H1 (cell line): ENCODE measurements at regions not wholly inside any gene's neighbourhood (a gene's known extent, or its start where the extent isn't known, plus 50 kb on each side); places are given as distances from the start of the nearest gene placed in this dataset.

Experiments used
- CTCF ChIP-seq, 3 experiments: IDR thresholded peaks; 1 replicate in 2 of 3; 2 replicates in 1 of 3; pipeline versions ENCODE4 v1.5.1 to v1.6.1; 2011; ENCODE audit warnings: low read length in 3 of 3, mild to moderate bottlenecking in 3 of 3, inconsistent platforms in 2 of 3, low read depth in 1 of 3, moderate library complexity in 1 of 3; ENCODE audit not compliant: insufficient read depth in 1 of 3; ENCODE audit errors: control extremely low read depth in 1 of 3
- SIX5 ChIP-seq: IDR thresholded peaks from 2 replicates; pipeline ENCODE4 v1.6.1; 2011; ENCODE audit warnings: mild to moderate bottlenecking, low read depth, low read length
- TAF7 ChIP-seq: optimal IDR thresholded peaks from 2 replicates; pipeline ENCODE3; 2011; ENCODE audit warnings: low read depth, mild to moderate bottlenecking, inconsistent platforms, low read length, moderate library complexity, borderline replicate concordance

GRCh38 chr16:64364016-64364415 is 757.8 kb downstream of the CDH11 start (continued):
- TF ChIP-seq TAF7: no peak
- no peak for TF ChIP-seq CTCF (IDR thresholded peaks at IDR 0.05; ENCODE audit: control extremely low read depth in 1 of 3, insufficient read depth in 1 of 3, low read depth in 1 of 3, low read length in 3 of 3)
- no peak for TF ChIP-seq SIX5
